NOMO-1 treated with dmso at 0.1 percent for 144 hours (cell line): ENCODE measurements at regions not wholly inside any gene's neighbourhood (a gene's known extent, or its start where the extent isn't known, plus 50 kb on each side); places are given as distances from the start of the nearest gene placed in this dataset.

ENCODE experiments used
- DNase-seq: peaks from one replicate; lab custom pipeline; 2025; ENCODE audit not compliant: unreplicated experiment; lab: John Stamatoyannopoulos, UW

DNA sequence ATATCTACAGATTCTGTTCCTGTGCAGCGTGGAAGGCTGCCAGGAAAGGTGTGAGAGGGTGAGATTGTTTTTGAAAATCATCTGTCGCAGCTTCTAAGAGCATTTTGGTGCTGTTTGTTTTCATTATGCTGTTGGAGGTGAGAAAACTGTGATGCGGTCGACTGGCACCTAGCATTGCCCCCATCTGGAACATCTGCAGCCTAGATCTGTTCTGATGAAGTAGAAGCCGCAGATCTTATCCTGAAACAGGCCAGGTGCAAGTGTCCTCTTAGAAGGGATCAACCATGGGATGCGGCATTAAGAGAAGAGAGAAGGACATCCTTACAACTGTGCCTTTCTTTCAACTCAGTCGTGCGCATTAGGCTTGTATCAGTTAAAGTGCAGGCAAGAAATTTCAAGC is 167.3 kb downstream of the CDH26 start:
- DNase-seq, result no peak

DNA sequence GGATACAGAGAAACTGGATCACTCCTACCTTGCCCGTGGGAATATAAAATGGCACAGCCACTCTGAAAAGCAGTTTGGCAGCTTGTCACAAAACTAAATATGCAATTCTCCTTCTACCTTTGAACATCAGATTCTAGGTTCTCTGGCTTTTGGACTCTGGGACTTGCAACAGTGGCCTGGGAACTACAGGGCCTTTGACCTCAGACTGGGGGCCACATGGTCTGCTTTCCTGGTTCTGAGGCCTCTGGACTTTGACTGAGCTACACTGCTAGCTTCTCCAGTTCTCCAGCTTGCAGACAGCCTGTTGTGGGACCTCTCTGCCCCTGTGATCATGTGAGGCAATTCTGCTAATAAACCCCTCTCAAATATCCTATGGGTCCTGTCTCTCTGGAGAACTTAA is 168.8 kb downstream of the CDH26 start:
- DNase-seq, result no peak

DNA sequence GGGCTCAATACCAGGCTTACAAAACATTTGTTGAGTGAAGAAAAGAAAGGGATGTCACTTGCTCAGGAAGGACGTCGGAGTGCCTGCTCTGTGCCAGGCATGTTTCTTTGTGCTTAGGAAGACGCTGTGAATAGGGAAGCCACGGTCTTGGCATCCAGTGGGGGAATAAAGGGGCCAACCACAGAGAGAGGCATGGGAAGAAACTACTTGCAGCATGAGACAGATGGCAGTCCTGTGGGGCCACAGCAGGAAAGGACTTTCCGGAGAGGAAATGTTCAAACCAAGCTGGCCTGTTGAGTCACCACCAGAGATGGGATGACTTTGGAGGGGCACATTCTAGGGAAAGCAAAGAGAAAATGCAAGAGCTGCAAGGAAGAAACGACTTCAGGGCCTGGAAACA is 173.2 kb downstream of the CDH26 start:
- DNase-seq, result peak; percentile 40

DNA sequence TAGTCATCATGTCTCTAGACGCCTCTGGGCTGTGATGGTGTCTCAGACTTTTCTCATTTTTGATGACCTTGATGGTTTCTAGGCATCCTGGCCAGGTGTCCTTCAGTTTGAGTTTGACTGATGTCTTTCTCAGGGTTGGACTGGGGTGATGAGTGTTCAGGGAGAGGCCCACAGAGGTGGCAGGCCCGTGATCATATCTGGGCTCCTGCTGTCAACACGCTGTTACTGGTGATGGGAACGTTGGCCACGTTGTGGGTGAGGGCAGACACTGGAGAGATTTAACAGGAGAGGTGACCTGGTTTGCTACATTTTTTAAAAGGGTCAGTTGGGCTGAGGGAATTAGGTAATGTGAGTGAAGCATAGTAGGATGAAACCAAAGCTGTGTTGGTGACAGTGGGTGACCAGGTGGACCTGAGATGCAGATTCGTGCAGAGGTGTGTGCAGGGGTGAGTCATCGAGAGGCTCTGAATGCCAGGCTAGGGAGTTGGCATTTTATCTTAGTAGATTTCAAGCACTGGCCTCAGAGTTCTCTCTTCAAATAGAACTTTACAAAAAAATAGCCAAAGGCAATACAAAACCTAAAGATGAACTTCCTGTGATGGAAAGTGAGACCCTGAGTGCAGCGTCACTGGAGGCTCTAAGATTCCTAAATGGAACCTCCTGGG is 174.1 kb downstream of the CDH26 start:
- DNase-seq, result no peak

DNA sequence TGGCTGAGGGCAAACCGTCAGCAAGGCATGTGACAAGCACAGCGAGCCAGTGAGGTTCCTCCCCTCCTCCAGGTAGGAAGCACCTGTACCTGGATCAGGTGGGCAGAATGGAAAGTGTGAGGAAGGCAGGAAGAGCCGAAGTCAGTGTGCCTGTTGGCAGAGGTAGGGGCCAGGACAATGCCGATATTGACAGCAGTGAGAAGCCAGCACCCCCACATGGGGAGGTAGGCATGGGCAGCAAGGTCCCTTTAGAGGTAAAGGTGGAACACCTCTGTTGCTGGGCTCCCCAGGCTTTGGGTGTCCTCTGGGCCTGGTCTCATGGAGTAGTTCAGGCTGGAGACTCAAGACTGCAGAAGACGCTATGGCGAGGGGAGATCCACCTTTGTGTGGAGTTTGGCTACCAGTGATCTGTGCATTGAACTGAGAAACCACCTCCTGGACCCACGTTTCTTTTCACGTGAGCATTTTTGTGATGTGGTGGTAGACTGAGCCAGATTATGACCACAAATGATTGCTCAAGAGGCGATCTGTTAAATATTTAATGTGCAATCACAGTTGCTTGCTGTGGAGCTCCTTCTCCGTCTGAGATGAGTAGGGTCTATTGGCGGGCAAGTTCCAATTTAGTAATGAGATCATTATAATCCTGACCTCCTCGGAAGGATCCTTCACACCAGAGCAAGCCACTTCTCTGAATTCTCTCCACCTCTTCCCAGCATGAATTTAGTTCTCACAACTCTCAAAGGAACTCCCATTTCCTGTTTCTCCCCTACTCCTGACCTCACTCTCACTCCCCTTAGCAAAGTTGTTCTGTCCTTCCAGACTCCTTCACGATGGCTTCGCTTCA is 174.8 kb downstream of the CDH26 start:
- peak; percentile 7 for DNase-seq

DNA sequence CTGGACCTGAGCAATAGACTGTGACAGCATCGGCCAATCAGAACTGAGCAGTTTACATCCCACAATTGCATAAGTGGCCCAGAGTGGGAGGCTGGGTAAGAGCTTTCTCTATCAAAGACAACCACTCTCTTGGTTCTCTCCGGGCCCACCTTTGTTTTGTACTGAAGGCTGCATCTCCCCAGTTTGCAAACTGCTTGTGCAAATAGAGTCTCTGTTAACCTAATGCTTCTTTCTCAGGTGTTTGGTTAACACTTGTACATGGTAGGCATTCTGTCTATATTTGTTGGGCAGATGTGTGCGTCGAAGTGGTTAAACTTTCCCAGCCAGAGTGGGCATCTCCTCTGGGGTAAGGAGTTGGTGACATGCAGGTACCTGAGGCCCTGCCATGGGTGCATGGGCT is 177.1 kb downstream of the CDH26 start:
- DNase-seq, result no peak

DNA sequence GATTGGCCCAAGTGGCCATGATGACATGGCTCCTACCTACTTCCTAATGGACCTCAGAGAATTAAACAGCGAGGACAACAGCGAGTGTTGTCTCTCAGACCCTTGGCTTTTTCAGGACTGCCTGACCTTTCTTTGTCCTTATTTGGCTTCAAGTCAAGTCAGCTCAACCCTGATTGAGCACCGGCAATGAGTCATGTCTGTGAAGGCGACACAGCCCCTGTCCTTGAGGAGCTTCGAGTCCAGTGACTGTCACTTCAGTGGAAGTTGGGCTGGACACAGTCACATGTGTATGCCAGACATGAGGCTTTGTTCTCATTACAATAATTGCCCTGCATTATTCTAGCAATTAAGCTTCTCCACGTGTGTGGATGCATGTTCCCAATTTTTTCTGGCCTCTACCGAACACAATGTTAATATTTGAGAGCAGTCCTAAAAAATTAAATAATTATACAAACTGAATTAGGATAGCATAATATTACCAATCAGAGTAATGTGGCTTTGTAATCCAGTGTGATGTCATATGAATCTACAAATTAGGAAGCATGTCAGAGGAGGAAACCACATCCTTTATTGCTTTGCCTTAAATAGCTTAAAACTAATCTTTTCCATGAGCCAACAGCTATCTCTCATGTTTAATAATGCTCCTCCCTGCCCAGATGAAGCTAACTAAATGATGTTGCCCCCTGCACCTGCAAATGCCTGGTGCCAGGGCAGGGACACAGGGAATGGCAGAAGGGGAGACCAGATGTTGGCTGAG is 178.6 kb downstream of the CDH26 start:
- DNase-seq, result peak; percentile 27

DNA sequence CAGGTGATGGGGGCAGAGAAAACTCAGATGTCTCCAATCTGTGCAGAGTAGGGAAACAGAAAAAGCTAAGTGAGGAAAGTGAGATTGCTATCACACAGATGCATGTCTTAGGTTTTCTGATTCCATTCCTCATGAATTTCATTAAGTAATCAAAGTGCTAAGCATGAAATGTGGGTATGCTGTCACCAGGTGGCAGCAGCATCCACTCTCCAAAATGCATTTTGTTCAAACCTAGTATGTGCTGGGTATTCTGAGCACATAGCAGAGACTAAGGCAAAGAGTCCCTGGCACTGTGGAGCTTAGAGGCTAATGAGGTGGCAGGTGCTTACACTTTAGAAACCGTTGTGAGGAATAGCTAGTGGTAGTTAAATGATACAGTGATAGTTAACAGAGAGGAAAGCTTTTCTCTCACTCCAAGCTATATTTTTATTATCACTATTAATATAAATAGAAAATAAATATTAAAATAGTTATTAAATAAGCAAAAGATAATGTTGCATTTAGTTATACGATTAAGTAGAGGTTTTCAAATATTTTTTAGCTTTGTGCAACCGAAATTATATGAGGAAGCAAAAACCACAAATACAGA is 179.5 kb downstream of the CDH26 start:
- DNase-seq, result peak; percentile 52

DNA sequence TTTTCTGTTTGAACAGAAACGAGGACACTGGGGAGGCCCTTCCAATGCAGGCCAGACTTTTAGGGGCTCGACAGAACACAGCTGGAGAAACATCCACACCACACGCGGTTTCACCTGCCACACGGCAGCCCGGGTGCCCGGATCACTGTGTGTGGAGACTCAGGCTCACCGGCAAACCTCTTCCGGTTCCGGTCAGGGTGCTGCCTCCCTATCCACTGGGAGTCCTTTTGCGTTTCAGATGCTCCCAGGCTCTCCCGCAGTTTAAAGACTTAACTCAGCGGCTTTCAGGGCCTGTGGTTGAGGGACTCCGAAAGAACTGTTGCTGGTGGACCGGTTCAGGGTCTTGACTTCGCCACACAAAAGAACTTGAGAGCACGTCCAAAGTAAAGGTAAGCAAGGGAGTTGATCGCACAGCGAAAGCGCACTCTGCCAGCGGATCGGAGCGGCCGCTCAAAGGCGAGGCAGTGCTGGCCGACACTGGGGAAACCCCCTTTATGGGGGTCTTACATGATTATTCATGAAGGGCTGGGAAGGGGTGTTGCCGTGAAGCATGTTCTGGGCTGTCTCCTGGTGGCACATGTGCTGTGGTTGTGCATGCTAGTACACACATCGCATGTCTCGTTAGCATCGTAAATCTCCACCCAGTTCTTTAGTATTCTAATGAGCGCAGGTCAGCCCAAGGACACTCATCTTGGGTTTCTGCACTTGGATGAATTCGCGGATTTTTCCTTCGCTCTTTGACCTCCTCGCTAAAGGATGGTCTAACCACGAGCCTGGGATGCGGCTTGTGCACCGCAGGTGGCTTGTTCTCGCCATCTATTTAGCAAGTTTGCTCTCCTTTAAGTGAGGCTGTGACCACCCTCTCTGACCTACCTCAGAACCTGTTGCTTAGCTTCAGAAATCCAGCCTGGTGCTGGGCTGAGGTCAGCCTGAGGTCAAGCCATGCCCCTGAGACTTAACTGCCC is 180.3 kb downstream of the CDH26 start:
- peak; percentile 56 for DNase-seq

DNA sequence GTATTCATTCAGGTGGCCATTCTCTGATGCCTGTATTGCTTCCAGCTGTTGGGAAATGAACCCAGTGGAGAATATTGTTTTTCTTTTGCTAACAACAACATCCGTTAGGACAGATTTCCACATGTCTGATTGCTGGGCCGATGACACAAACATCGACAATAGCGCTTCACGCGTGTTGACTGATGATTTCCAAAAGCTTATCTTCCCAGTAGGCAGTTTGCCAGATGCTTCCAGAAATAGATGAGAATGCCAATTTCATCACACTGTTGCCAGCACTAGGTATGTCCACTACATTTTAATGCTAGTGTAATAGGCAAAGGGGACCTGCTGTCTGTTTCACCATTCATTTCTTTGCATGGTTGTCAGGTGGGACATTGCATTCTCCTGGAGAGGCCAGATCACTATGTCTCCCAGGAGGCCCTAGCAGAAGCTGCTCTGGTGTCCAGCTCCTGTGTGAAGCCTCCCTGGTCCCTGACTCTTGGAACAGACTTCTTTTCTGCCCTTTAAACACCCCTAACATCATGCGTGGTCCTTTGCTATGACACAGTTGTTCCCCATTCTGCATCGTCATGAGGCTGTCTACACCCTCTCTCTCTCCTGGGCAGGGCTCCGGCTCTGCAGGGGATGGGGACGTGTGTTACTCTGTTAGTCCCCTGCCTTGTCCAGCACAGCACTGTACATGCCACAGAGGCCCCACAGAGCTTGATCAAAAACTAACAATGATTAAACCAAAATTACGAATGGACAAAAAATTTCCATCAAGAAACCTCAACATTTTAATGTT is 181.6 kb downstream of the CDH26 start:
- no peak for DNase-seq

DNA sequence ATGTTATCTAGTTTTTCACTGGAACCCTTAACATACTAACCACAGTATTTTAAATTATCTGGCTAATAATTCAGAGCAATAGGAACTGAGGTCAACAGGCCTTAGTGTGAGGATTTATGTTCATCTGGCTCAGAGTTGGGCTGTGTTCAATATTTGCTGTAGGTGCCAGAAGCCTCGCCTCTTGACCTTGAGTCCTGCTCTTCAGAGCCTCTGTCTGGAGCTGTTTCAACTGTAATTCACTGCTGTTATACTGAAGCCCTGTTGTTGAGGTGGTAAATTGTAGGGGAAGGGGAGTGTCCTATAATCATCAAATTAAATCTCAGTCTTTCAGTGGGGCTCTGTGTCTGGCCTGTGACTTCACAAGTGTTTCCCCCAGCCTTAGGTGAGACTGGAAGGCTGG is 184.4 kb downstream of the CDH26 start:
- no peak for DNase-seq

DNA sequence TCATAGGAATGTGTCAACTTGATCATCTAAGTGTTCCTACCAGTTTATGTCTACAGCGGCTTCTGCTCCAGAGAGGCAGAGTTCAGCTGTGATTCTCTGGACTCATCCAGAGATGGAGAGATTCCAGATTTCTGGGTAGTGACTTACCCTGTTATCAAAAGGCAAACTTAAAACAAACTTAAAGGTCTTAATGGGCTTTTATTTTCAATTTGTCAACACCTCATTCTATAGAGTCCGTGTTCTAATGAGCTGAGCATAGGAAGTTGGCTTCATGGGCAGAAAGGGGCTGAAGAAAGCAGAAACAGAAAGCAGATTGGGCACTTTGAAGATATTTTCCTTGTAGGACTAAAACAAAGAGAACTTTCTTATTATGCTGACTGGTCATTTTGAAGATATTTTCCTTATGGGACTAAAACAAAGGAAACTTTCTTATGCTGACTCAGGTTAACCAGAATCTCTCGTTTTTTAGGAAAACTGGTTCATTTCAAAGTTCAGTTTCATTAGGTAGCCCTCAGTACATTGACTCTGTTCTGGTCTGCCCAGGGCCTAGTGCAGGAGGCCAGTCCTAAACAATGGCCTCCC is 185.1 kb downstream of the CDH26 start:
- no peak for DNase-seq

DNA sequence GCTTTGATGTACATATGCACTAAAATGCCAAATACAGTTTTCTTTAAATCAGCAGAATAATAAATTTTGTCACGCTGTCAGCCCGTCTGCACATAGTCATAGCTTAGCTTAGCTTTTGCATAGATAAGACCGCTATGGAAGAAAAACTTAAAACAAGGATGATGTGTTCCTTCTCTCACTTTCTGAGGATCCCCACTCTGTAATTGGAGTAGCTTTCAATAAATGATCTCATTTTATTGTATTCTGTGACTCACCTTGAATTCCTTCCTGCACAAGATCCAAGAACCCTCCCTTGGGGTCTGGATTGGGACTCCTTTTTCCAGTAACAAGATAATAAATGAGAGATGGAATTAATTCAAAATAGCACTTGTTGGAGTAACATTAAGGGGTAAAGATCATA is 186.2 kb downstream of the CDH26 start:
- no peak for DNase-seq

DNA sequence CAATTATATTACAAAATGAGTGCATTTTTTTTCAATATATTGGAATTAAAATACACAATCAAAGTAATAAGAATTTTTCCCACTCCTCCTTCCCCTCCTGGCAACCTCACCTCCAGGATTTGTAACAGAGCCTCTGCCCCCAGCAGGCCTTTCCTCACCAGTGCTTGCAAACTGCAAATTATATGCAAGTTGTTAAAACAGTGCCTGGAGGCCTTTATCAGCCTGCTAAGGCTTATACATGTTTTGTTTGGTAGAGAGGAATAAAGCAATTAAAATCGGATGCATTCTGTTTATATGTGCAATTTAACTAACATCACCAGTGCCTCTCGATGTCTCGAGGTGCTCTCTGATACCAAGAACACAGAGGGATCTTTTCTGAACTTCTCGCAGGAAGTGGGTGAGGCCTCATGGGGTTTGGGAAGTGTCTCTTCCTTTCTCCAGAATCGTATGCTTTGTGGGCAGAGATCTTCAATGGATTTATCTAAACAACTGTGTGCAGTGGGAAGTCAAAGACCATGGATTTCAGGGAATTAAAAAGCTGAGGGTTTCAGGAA is 186.8 kb downstream of the CDH26 start:
- no peak for DNase-seq

DNA sequence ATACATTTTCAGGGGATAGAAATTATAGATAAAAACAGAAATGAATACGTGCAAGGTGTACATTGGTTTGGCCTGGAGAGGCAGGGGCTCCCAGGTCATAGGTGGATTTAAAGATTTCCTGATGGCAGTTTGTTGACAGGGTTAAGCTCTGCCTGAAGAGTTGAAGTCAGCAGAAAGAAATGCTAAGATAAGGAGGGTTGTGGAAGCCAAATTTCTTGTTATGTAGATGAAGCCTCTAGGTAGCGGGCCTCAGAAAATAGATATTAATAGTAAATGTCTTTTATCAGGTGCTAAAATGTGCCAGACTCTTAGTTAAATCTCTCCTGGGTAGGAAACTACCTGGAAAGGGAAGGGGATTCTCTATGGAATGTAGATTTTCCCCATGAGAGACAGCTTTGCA is 188.8 kb downstream of the CDH26 start:
- DNase-seq, result no peak

DNA sequence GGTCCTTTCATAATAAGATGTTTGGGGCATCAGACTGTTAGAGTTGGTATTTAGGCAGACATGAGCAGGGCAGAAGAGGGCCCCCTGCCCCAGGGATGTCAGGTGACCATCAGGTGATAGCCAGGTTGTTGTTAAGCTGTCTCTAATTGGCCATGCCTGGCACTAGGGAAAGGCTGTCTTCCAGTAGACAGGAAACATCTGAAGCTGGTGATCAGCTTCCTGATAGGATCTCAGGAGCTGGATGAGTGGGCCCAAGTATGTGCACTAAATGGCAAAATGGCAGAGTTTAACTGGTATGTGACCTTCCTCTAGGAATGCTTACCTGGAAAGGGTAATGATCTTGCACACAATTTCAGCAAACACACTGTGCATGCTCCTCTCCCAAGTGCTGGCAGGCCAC is 190.7 kb downstream of the CDH26 start:
- DNase-seq, result no peak

DNA sequence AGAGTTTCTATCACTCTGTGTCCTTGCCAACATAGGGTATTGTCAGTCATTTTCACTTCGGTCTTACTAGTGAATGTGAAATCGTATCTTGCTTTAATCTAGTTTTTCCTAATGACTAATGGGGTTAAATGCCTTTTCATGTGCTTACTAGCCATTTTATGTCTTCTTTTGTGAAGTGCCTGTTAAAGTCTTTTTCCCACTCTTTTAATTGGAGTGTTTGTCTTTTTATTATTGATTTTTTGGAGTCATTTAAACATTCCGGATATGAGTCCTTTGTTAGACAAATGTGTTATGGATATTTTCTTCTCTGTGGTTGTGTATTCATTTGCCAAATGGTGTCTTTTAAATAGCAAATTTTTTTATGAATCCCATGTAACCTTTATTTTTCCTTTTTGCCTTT is 194.6 kb downstream of the CDH26 start:
- no peak for DNase-seq

DNA sequence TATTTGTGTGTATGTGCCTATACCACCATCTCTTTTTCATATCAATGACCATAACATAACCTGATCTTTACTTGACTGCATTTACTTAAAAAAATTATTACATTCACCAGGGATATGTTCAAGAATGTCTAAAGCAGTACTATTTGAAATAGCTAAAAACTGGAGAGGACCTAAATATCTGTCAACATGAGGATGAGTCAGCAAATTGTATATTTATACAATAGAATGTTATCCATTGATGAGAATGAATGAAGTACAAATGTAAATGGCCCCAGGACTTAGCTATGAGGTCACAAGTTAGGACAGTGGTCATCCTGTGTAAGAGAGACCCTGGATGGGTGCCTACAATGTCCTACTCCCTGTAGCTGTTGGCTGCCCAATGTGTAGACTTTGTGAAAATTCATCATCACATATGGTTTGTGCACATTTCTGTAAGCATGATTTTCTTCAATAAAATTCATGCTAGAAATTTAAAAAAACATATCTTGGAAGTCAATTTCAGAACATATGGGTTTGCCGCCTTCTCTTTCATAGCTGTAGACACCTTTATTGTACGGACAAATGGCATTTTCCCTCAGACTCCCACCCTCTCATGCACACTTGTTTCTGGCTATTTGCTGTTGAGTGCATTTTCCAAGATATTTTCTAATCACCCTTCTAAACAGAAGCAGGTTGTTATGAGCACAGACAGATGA is 202.4 kb downstream of the CDH26 start:
- DNase-seq, result no peak
